ENCODE measurements at regions not wholly inside any gene's neighbourhood (a gene's known extent, or its start where the extent isn't known, plus 50 kb on each side); places are given as distances from the start of the nearest gene placed in this dataset.
"Not testable (repeated sequence)": the region's sequence is repeated elsewhere in the genome, so short reads cannot be mapped to it uniquely, and the experiment has no call there.

DNA sequence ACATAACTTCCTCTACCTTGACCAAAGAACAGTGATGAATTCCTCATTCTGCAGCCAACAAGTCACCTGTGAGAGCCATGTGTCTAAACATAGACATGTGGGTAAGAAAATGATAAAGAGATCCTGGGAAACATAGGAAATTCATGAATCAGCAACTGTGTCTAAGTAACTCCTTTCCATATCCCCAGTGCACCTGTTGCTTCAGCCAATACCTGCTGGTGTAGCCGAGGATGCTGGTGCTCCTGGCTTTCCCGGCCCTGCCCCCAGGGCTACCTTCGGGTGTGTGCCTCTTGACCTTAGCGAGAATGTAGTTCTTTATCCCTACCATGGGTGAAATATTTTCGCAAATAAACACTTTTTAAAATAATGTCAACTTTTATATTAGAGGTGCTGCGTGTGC lies 114.1 kb downstream of the OR13A1 start:
- Mint-ChIP-seq H3K4me3 (no peak overlapping the region), H3K36me3 (no peaks in the 10 kb centered on the region), H3K27ac (no peak overlapping the region), H3K27me3 (peaks cover 6% of the 10 kb centered on the region), H3K4me1 (no peaks in the 10 kb centered on the region), H3K9me3 (no peaks in the 10 kb centered on the region)
- no peak for DNase-seq

DNA sequence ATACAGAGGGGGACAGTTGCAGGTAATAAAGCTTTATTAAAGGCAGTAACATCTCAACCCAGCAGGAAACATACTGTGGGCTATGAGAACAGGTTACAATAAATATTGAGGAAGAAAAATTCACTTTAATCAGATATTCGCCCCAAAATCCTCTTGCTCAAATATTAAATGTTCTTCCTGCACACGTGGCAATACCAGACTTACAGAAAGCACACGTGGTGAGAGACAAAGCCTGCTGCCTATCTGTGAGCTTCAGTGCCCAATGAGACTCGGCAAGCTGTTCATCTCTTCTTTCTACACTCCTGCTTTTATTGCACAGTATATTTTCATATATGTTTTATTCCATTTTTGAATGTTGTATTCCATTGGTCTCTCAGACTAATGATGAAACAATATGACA lies 113.2 kb downstream of the OR13A1 start:
- Mint-ChIP-seq H3K27me3 (peaks cover 10% of the 10 kb centered on the region), H3K36me3 (no peaks in the 10 kb centered on the region), H3K9me3 (no peaks in the 10 kb centered on the region), H3K27ac (no peak overlapping the region), H3K4me3 (no peak overlapping the region), H3K4me1 (no peaks in the 10 kb centered on the region)
- DNase-seq = no peak

DNA sequence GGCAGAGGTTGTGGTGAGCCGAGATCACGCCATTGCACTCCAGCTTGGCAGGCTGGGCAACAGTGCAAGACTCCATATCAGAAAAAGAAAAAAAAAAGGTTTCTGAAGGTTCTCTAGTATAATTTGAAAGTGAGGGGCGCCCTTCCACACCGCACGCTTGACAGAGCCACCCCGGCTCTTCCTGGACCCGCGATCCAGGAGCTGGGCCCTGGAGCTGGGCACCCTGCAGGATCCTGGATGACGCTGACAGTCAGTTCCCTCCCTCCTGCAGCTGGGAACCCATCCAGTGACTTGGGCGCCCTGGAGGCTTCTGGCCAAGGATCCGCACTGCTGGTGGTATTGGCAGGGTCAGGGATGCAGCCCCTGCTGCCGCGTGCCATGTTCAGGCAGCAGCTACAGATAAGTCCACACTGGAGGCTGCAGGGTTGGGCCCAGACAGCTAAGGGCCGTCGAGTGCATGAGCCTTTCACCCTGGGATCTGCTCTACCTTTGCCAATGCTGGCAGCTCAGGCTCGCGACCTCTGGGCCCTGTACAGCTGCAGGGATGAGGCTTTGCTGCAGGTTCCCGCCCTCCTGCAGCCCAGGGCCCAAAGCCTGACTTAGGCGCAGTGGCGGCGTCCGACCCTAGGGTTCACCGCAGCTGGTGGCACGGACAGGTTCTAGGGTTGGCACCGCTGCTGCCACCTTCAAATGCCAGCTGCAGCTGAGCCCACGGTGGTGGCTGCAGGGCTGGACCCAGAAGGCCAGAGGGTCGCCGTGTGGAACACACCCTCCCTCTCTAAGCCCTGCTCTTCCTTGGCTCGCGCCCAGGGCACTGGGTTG lies 110.2 kb downstream of the OR13A1 start:
- Mint-ChIP-seq H3K36me3 (peaks cover 2% of the 10 kb centered on the region), H3K4me1 (no peaks in the 10 kb centered on the region), H3K4me3 (no peak overlapping the region), H3K9me3 (peaks cover 12% of the 10 kb centered on the region), H3K27me3 (peaks cover 33% of the 10 kb centered on the region), H3K27ac (no peak overlapping the region)
- DNase-seq = no peak

DNA sequence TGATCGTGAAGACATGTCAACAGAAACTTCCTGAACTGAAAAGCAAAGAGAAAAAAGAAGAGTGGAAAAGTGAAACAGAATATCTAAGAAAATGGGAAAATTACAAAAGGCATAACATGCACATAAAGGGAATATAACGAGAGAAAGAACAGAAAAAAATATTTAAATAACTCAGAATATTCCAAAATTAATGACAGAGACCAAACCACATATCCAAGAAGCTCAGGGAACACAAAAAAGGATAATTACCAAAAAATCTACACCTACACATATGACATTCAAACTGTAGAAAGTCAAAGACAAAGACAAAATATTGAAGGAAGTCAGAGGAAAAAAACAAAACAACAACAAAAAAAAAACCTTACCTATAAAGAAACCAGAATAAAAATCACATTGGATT lies 105.5 kb downstream of the OR13A1 start:
- Mint-ChIP-seq H3K9me3 (peaks cover 12% of the 10 kb centered on the region), H3K36me3 (peaks cover 2% of the 10 kb centered on the region), H3K27ac (no peak overlapping the region), H3K4me3 (no peak overlapping the region), H3K4me1 (no peaks in the 10 kb centered on the region), H3K27me3 (peaks cover 26% of the 10 kb centered on the region)
- DNase-seq = no peak

DNA sequence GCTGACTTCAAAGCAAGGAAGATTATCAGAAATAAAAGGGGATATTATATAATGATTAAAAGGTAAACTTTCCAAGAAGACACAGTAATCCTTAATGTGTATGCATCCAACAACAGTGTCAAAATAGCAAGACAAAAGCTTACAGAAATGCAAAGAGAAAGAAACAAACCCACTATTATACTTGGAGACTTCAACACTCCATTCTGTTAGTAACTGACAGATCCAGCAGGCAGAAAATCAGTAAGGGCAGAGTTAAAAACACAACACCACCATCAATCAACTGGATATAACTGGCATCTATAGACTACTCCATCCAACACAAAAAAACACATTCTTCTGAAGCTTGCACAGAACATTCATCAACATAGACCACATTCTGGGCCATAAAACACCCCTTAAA lies 103.8 kb downstream of the OR13A1 start:
- Mint-ChIP-seq H3K4me3 (no peak overlapping the region), H3K9me3 (peaks cover 12% of the 10 kb centered on the region), H3K36me3 (peaks cover 2% of the 10 kb centered on the region), H3K27ac (no peak overlapping the region), H3K4me1 (no peaks in the 10 kb centered on the region), H3K27me3 (peaks cover 26% of the 10 kb centered on the region)
- DNase-seq = no peak

DNA sequence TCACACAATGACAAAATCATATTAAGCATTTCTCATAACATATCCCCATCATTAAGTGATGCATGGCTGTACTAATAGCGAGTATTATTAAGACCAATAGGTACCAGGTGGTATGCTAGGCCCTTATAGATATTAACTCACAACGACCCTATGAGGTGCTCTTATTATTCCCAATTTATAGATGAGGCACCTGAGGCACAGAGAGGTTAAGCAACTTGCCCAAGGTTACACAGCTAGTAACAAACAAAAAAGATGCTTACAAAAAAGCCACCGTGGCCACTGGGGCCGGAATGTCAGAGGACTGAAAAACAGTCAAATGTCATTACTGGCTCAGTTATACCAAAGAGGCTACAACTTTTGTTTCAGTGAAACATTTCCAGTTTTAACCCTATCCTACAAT lies 96.0 kb downstream of the OR13A1 start:
- H3K4me3 Mint-ChIP-seq = no peak overlapping the region
- H3K27me3 Mint-ChIP-seq = peaks cover 4% of the 10 kb centered on the region
- DNase-seq = no peak
- no peaks in the 10 kb centered on the region for H3K36me3 Mint-ChIP-seq
- no peaks in the 10 kb centered on the region for H3K4me1 Mint-ChIP-seq
- H3K9me3 Mint-ChIP-seq = no peaks in the 10 kb centered on the region
- no peak overlapping the region for H3K27ac Mint-ChIP-seq

DNA sequence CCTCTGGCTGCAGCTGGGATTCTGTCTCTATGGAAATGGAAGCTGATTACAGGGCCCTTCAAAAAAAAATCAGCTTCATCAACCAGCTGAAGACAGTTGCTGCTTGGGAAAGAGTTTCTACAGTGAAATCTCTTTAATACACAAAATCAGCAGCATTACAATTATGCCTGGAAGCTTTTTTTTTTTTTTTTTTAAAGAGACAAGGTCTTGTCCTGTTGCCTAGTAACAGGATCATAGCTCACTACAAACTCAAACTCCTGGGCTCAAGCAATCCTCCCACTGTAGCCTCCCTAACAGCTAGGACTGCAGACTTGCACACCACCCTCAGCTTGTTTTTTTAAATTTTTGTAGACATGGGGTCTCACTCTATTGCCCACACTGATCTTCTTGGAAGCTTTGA lies 94.5 kb downstream of the OR13A1 start:
- no peaks in the 10 kb centered on the region for H3K9me3 Mint-ChIP-seq
- H3K36me3 Mint-ChIP-seq = no peaks in the 10 kb centered on the region

DNA sequence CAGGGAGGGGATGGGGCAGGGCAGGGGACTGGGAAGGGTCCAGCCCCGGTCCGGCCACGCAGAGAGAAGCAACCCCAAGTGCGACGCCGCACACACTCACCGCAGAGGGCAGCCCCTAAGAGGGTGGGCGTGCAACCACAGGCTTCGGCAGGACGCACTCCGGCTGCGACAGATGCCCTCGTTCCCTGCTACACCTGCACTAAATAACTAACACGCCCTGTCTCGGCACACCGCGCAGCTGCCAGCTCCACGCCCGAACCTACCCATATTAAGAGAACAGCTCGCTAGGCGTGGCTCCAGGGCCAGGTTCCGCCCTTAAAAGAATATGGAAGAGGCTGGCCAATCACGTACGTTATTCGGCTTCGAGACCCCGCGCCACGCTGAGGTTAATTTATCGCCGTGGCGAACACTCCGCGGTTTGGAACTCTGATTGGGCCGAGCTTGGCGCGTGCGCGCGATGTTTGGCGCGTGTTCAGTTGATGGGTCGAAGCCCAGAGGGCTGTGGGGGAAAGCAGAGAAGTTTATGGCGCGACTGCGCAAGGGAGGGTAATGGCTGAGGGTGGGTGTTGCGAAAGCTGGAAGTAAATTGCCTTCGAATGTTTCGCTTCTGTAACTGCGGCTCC lies 91.1 kb downstream of the OR13A1 start:
- Mint-ChIP-seq H3K27me3 (peaks cover 7% of the 10 kb centered on the region), H3K9me3 (peaks cover 3% of the 10 kb centered on the region), H3K36me3 (peaks cover 3% of the 10 kb centered on the region), H3K4me3 (no peak overlapping the region), H3K27ac (no peak overlapping the region), H3K4me1 (no peaks in the 10 kb centered on the region)
- DNase-seq = no peak

More for the DNA sequence above, 94.5 kb downstream of the OR13A1 start:
- Mint-ChIP-seq H3K4me3 (no peak overlapping the region), H3K27me3 (peaks cover 7% of the 10 kb centered on the region), H3K27ac (no peak overlapping the region), H3K4me1 (no peaks in the 10 kb centered on the region)
- no peak for DNase-seq

DNA sequence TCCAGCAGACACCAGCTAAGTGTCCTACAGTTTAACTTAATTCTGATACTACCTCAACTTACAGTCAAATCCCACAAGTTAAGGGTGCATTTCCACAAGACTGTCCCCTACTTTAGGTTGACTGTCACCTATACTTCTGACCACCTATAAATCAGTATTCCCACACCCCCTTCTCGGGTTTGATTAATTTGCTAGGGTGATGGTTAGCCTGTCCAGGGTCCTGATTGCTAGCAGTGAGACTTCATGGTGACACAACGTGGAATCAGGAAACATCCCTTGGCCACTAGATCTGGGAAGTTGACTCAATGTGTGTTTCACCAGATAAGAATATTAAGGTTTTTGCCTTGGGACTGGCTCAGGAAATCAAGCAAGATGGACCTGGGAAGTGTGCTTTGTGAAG lies 88.4 kb downstream of the OR13A1 start:
- Mint-ChIP-seq H3K4me1 (no peaks in the 10 kb centered on the region), H3K27ac (no peak overlapping the region), H3K27me3 (peaks cover 11% of the 10 kb centered on the region), H3K4me3 (no peak overlapping the region), H3K36me3 (peaks cover 5% of the 10 kb centered on the region), H3K9me3 (peaks cover 13% of the 10 kb centered on the region)
- DNase-seq = no peak

DNA sequence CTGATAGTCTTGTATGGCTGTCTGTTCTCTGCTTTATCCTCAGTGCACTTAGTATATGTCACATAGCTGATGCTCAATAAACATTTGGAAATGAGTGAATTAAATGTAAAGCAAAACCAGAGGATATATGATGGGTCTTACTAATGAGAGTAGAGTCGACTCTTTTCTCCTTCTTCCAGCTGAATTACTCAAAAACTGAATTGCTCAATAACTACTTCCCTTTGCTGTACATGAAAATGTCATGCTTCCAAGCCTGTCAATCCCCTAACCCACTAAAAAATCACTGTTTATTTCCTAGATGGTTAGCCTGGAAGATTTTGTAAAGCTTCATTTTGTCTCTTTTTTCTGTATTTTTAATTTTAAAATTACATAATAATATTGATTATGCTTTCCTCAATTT lies 88.0 kb downstream of the OR13A1 start:
- Mint-ChIP-seq H3K27me3 (peaks cover 11% of the 10 kb centered on the region), H3K9me3 (peaks cover 13% of the 10 kb centered on the region), H3K36me3 (peaks cover 5% of the 10 kb centered on the region), H3K27ac (no peak overlapping the region), H3K4me3 (no peak overlapping the region), H3K4me1 (no peaks in the 10 kb centered on the region)
- no peak for DNase-seq

DNA sequence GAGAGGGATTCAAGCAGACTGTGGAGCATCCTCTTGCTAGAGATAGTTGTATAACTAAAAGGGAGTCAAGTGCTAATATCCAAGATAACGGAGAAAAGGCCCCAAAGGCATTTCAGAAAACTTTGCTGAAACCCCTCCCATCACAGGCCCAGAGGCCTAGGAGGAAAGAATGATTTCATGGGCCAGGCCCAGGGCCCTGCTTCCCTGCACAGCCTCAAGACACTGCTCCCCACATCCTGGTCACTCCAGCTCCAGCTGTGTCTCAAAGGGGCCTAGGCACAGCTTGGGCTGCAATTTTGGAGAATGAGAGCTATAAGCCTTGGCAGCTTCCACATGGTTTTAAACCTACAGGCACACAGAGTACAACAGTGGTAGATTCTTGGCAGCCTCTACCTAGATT lies 85.6 kb downstream of the OR13A1 start:
- no peak for DNase-seq
- Mint-ChIP-seq H3K27ac (no peak overlapping the region), H3K4me1 (no peaks in the 10 kb centered on the region)

DNA sequence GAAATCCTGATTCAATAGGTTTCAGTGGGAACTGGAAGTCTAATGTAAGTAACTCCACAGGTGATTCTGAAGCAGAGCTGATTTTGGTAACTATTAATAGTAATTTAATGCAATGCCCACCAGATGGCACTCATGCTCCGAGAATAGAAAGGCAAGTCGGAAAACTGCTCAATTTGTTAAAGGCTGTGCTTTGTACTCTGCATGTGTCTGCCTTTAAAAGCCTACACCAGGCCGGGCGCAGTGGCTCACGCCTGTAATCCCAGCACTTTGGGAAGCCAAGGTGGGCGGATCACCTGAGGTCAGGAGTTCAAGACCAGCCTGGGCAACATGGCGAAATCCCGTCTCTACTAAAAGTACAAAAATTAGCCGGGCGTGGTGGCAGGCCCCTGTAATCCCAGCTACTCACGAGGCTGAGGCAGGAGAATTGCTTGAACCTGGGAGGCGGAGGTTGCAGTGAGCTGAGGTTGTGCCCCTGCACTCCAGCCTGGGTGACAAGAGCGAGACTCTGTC lies 80.1 kb downstream of the OR13A1 start:
- H3K4me3 Mint-ChIP-seq, H3K36me3 Mint-ChIP-seq, H3K4me1 Mint-ChIP-seq, H3K9me3 Mint-ChIP-seq, H3K27me3 Mint-ChIP-seq, H3K27ac Mint-ChIP-seq: not testable (repeated sequence)
- peak; percentile 50 for DNase-seq

More for the DNA sequence above, 85.6 kb downstream of the OR13A1 start:
- Mint-ChIP-seq H3K27me3 (peaks cover 14% of the 10 kb centered on the region), H3K36me3 (peaks cover 5% of the 10 kb centered on the region), H3K9me3 (peaks cover 13% of the 10 kb centered on the region), H3K4me3 (no peak overlapping the region)

DNA sequence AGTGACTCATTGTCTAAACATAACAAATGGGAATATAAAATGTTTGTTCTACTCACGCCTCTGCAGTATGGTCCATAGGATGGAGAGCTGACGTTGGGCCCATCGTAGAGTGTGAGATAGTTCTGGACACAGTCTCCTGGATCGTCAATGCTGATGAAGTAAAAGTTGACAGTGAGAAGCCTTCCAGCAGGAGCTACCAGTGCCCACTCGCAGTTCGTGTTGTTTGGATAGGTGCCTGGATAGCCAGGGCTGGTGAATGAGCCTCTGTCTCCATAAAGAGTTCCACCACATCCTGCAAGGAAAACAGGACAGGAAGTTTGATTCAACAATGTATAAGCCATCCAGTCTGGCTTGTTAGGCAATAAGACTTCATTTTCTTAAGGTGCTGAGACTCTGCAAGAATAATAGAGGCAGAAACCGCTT lies 79.6 kb downstream of the OR13A1 start:
- Mint-ChIP-seq H3K9me3 (no peaks in the 10 kb centered on the region), H3K4me3 (no peak overlapping the region), H3K27ac (no peak overlapping the region), H3K4me1 (peaks cover 6% of the 10 kb centered on the region), H3K36me3 (no peaks in the 10 kb centered on the region), H3K27me3 (peaks cover 6% of the 10 kb centered on the region)
- DNase-seq = no peak

DNA sequence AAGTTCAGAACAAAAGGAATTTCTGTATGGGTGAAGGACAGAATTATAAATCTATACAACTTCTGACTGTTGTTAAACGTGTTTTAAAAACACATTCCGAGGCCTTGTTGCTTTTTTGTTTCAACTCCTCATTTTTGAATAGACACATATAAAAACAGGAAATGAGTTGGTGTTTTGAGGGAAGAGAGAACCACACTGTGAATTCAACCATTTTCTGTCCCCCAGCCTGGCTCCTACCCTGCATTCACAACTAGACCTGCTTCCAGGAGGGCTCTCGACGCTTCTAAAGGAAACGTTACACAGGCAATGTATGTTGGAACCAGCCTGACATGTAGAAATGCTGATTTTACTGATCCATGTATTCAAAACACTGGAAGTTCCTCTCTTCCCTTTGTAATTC lies 76.5 kb downstream of the OR13A1 start:
- H3K9me3 Mint-ChIP-seq = no peaks in the 10 kb centered on the region

DNA sequence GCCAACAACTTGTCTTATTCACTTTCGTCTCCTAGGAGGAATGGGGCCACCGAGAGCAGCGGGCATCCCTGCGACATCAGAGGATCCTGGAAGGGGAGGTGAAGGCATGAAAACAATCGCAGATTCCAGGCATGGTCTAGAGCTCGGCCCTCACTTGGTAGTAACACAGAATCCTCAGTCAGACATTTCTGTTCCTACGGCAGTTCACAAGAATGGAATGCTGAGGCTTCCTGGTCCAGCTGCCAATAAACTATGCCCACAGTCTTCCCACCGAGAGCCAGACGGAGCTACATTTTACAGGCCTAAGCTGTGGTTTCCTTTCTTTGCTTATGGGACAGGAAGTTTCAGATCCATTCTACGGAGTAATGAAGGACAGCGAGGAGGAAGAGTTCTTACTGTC lies 75.8 kb downstream of the OR13A1 start:
- Mint-ChIP-seq H3K27me3 (no peaks in the 10 kb centered on the region), H3K36me3 (no peaks in the 10 kb centered on the region), H3K4me3 (no peak overlapping the region), H3K4me1 (peaks cover 21% of the 10 kb centered on the region), H3K9me3 (no peaks in the 10 kb centered on the region), H3K27ac (no peak overlapping the region)
- DNase-seq = no peak

More for the DNA sequence above, 76.5 kb downstream of the OR13A1 start:
- H3K27me3 Mint-ChIP-seq = peaks cover 1% of the 10 kb centered on the region
- no peaks in the 10 kb centered on the region for H3K36me3 Mint-ChIP-seq
- no peak overlapping the region for H3K4me3 Mint-ChIP-seq
- peaks cover 18% of the 10 kb centered on the region for H3K4me1 Mint-ChIP-seq
- no peak overlapping the region for H3K27ac Mint-ChIP-seq
- DNase-seq = no peak

All from activated naive CD8-positive, alpha-beta T cell treated with anti-CD3 and anti-CD28 coated beads for 36 hours (primary cell).